H7 (cell line): ENCODE measurements at regions not wholly inside any gene's neighbourhood (a gene's known extent, or its start where the extent isn't known, plus 50 kb on each side); places are given as distances from the start of the nearest gene placed in this dataset.
A peak's percentile ranks its signal among the peaks of the same experiment; 100 is the strongest.

ENCODE experiments used
- DNase-seq: peaks from one replicate; pipeline ENCODE4 v3.0.0; 2012
- H3K27me3 ChIP-seq: 2 replicates; pipeline ENCODE4 v1.6.0; 2011; ENCODE audit warnings: mild to moderate bottlenecking, low read length; ENCODE audit not compliant: control insufficient read depth, insufficient read depth
- H3K36me3 ChIP-seq: replicated peaks from 2 replicates; pipeline ENCODE4 v1.5.1; 2011; ENCODE audit warnings: low read length; ENCODE audit not compliant: control insufficient read depth, insufficient read depth
- H3K4me3 ChIP-seq: 2 replicates; pipeline ENCODE4 v1.5.1; 2011; ENCODE audit warnings: low read depth, mild to moderate bottlenecking, control low read depth, low read length, moderate library complexity; ENCODE audit not compliant: insufficient read depth

DNA sequence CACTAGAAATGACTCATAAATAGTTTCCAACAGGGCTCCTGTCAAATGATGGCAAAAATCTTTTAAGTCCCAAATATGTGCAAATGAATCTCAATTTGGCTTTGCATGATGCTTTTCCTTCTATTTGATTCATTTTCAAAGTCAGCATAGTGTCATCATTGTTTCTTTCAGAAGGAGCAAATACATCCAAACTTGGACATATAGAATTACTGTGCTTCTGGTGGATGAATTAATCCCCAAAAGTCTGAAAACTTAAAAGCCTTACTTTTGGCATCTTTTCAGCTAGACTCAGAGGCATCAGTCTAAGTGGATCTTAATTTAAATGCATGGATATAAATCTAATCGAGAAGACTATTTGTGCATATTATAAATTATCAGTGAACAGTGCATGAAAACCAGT is 578.1 kb upstream of the FZD8 start:
- DNase-seq = no peak

DNA sequence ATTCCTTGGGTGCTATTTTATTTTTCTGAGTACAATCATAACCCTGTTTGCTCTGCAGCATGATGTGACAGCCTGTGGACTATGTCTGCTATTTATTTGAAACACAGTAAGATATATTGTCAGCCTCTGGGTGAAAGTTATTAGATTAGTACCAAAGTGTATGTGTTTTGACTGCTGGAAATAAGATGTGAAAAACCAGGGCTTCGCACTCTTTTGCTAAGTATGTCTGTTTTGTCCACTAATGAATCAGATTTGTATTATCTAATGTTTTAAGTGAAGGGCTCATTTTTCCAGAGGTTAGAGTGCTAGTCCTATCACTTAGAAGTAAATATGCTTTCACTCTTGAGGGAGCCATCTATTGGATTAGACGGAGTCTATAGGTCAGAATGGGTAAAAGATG is 569.8 kb upstream of the FZD8 start:
- no peak for DNase-seq
- Histone ChIP-seq H3K36me3 (no peaks in the 10 kb centered on the region), H3K27me3 (no peaks in the 10 kb centered on the region), H3K4me3 (no peak overlapping the region)

More for the DNA sequence above, 578.1 kb upstream of the FZD8 start:
- no peak overlapping the region for H3K4me3 ChIP-seq
- no peaks in the 10 kb centered on the region for H3K36me3 ChIP-seq
- no peaks in the 10 kb centered on the region for H3K27me3 ChIP-seq

DNA sequence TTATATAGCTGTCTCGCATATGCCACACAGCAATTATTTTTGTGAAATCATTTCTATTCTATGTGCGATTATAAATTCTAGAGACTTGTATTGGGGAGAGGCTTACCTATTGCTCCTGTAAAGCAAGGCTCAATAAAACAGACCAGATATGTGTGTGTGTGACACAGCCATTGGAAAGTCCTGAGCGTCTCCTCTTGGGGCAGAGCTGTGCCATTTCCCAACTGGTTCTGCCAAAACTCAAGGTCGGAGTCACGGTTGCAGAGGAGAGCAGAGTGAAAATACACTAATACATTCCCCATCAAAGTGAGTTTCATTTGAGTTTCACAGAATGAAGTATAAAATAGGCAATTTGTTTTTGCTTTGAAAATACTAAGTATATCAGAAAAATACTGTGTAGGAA is 567.4 kb upstream of the FZD8 start:
- no peak for DNase-seq
- no peak overlapping the region for H3K4me3 ChIP-seq
- H3K27me3 ChIP-seq = no peaks in the 10 kb centered on the region
- H3K36me3 ChIP-seq = no peaks in the 10 kb centered on the region

DNA sequence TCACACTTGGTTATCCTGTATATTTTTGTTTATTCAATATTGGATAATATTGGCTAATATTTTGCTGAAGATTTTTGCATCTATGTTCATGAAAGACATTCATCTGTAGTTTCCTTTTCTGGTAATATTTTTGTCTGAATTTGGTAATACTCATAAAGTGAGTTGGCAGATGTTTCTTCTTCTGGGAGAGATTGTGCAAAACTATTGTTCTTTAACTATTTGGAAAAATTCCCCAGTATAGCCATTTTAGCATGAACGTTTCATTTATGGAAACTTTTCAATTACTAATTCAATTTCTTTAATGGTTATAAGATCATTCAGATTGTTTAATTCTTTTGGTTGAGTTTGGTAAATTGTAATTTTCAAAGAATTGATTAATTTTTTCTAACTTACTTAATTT is 560.8 kb upstream of the FZD8 start:
- Histone ChIP-seq H3K27me3 (no peaks in the 10 kb centered on the region), H3K4me3 (no peak overlapping the region), H3K36me3 (no peaks in the 10 kb centered on the region)
- no peak for DNase-seq

DNA sequence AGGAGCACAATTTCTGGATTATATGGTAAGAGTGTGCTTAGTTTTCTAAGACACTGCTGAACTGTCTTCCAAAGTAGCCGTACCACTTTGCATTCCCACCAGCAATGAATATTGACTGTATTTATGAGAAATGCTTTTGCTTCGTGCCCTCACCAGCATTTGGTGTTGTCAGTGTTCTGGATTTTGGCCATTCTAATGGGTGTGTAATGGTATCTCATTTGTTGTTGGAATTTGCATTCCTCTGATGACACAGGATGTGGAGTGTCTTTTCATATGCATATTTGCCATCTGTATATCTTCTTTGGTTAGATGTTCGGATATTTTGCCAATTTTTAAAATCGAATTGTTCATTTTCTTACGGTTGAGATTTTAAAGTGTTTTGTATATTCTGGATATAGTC is 558.5 kb upstream of the FZD8 start:
- Histone ChIP-seq H3K36me3 (no peaks in the 10 kb centered on the region), H3K27me3 (no peaks in the 10 kb centered on the region), H3K4me3 (no peak overlapping the region)
- no peak for DNase-seq

DNA sequence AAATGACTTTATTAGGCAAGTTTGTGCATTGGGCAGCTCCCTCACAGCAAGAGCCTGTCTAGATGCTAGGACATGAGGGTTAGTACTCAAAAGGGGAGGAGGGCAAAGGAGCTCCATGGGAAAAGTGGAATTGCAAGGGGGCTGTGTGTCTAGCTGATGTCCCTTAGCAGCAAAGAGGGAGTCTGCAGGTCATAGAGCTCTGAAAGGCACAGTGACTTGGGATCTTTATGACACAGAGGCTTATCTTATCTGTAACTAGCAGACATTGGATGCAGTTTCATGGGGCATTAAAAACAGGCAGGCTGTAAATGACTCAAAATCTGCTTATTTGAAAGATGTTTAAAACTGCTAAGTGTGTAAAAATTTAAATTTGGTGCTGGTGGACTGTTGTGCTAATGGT is 556.2 kb upstream of the FZD8 start:
- no peak for DNase-seq
- H3K27me3 ChIP-seq = no peaks in the 10 kb centered on the region
- H3K4me3 ChIP-seq = no peak overlapping the region
- no peaks in the 10 kb centered on the region for H3K36me3 ChIP-seq

DNA sequence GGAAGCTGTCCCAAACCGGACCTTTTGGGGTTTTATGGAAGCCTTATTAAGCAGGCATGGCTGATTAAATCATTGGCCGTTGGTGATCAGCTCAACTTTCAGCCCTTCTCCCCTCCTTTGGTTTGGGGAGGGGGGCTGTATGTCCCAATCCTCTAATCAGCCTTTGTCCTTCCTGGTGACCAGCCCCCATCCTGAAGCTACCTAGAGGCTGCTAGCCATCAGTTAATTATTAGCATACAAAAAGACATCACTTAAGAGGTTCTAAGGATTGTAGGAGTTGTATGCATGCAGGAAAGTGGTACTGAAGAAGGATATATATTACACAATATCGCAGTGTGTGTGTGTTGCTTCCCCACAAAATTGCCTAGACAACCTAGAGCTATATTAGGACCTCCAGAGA is 553.3 kb upstream of the FZD8 start:
- no peak for DNase-seq
- H3K36me3 ChIP-seq = no peaks in the 10 kb centered on the region
- H3K27me3 ChIP-seq = no peaks in the 10 kb centered on the region
- no peak overlapping the region for H3K4me3 ChIP-seq

DNA sequence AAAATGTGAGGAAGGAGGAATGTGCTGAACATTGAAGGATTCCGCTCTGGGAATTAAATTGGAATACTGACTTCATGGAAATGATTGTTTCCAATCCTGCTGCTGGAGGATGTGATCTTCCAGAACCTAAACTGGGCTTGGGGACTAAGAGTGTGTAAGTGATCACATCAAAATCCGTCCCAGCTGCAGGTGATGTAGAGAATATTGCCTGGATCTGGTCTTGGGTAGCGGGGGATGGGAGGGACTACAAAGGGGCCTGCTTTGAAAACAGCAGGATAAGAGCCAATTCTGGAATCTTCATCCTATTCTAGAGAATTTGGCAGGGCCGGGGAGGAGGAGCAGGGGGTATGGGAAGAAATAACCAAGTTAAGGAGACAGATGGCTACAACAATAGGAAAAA is 552.2 kb upstream of the FZD8 start:
- H3K36me3 ChIP-seq = no peaks in the 10 kb centered on the region
- no peak overlapping the region for H3K4me3 ChIP-seq
- no peak for DNase-seq
- H3K27me3 ChIP-seq = no peaks in the 10 kb centered on the region

DNA sequence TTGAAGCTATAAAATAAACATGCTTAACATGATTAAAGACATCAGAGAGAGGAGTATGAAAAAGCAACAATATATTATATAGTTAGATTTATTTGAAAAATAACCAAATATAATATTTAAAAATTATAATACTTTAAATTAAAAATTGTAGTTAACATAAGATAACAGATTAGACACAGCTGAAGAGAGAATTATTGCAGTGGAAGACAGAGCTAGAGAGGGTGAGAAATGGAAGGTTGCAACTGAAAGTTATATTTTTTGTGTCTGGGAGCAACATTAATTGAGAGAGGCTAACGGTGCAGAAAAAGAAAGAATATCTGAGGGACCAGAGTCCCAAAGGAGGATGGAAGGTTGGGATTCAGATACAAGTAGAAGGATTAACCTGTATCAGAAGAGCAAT is 548.9 kb upstream of the FZD8 start:
- H3K27me3 ChIP-seq = no peaks in the 10 kb centered on the region; the same call in 1 of the 2 replicates
- no peak for DNase-seq
- no peak overlapping the region for H3K4me3 ChIP-seq
- H3K36me3 ChIP-seq = no peaks in the 10 kb centered on the region

DNA sequence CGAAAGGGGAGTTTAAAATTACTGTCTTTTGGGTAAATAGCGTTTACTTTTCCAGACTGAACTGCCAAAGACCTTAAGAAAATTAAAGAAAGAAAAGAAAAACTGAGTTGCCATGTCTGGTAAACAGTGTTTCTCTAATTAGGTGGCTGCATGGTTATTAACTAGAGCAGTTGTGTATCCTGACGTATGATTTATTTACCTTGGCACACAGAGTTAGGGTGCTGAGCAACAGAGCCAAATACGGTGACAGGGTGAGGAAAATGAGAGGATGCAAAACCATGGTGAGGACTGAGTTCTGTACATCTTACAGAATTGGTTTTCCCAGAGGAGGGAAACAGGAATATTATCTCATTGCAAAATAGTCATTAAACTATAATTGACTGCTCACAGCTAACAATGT is 546.4 kb upstream of the FZD8 start:
- H3K27me3 ChIP-seq = no peaks in the 10 kb centered on the region; the same call in 1 of the 2 replicates
- DNase-seq = no peak
- no peaks in the 10 kb centered on the region for H3K36me3 ChIP-seq
- H3K4me3 ChIP-seq = no peak overlapping the region

DNA sequence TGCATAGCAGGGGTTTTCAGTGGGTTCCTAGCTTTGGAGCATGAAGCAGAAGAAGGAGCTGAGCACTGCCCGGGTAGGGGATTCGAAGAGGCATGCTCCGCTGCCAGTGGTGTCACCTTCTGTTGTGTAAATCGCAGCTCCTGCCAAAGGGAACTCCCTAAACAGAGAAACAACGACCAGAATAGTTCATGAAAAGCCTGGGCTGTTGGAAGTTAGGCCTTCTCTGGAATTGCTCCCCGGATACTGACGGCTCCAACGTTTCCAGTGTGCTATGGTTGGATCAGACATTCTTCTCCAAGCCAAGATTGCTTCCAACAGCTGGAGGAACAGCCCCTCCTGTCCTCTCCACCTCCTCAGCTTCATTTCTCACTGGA is 546.0 kb upstream of the FZD8 start:
- Histone ChIP-seq H3K27me3 (no peaks in the 10 kb centered on the region; the same call in 1 of the 2 replicates), H3K36me3 (no peaks in the 10 kb centered on the region), H3K4me3 (no peak overlapping the region)
- DNase-seq = peak; percentile 45

DNA sequence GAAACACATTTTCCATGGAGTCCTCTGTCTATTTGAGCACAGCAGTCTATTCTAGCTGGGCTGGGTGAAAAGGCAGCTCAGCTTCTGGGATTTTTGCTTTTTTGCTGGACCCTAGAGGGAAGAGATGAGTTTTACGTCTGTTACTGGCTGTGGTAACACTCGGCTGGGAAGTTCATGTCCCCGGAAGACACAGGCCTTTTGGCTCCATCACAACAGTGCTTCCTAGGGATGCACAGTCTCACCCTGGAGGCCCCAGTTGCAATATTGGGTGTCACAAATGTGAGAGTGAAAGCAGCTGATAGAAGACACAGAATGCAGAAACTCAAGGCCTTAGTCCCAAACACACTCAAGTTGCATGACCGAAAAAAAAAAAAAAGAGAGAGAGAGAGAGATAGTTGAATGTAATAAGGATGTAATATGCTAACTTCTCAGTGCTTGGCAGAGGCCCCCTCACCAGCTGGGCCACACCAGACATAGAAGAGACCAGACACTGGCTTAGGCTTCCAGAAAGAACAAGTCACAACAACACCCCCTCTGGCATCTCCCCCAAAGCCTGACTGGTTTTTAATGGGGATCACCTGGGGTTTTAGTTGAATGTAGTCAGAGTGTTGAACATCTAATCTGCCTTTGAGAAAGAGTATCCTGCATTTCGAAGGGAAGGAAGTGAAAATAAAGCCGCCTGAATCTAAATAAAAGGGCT is 545.4 kb upstream of the FZD8 start:
- no peaks in the 10 kb centered on the region for H3K36me3 ChIP-seq
- H3K27me3 ChIP-seq = no peaks in the 10 kb centered on the region; the same call in 1 of the 2 replicates
- peak; percentile 5 for DNase-seq
- no peak overlapping the region for H3K4me3 ChIP-seq

DNA sequence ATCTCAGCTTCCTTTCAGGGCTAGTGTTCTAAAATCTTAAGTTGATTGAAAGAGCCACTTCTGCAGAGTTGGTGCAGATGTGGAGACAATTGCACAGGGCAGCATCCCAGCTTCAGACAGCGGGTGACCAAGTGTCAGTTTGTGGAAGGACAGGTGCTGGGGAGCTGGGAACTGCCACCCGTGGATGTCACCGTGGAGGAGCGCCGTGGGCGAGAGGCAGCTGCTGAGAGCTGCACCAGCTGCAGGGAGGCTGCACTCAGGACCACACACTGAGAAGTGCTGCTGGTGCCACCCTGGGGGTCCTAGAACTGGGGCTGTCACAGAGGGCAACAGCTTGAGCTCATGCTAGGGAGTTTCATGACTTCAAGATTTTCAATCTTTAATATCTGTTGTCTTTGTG is 543.0 kb upstream of the FZD8 start:
- H3K27me3 ChIP-seq = no peaks in the 10 kb centered on the region; the same call in 1 of the 2 replicates
- H3K4me3 ChIP-seq = no peak overlapping the region
- H3K36me3 ChIP-seq = no peaks in the 10 kb centered on the region
- no peak for DNase-seq

DNA sequence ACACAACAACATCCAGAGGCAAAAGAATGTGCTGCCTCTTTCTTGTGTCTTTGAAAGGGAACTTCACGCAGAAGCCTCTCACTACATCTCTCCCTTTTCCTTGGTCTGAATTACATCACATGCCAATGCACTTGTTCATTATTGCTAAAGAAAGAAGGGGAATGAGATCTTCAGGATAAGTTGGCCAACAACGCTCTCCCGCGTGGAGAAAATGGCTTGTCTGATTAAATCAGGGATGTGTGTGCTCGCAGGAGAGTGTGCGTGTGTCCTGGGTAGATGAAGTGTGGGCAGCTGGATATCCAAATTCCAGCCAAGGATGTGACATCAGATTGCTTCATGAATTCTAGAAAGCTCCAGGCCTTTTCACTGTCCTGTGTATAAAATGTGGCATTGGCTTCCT is 541.6 kb upstream of the FZD8 start:
- no peak for DNase-seq
- Histone ChIP-seq H3K4me3 (no peak overlapping the region), H3K27me3 (no peaks in the 10 kb centered on the region; the same call in 1 of the 2 replicates), H3K36me3 (no peaks in the 10 kb centered on the region)

DNA sequence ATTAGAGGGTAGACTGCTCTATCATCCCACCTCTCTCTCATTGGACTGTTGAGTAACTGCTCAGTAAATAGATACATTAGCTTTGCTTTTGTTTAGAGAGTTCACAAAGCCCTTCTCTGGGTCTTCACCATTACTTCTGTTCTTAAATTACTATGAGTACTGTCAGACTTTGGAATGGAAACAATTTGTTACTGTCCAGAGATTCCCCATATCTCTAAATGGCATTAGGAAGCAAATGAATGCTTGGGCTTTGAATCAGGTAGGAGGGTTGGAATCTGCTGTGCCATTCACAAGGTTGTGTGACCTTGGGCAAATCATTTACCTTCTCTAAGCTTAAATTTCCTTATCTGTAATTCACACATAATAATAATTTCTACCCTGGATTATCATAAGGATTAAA is 541.0 kb upstream of the FZD8 start:
- Histone ChIP-seq H3K36me3 (no peaks in the 10 kb centered on the region), H3K27me3 (no peaks in the 10 kb centered on the region; the same call in 1 of the 2 replicates), H3K4me3 (no peak overlapping the region)
- DNase-seq = no peak

DNA sequence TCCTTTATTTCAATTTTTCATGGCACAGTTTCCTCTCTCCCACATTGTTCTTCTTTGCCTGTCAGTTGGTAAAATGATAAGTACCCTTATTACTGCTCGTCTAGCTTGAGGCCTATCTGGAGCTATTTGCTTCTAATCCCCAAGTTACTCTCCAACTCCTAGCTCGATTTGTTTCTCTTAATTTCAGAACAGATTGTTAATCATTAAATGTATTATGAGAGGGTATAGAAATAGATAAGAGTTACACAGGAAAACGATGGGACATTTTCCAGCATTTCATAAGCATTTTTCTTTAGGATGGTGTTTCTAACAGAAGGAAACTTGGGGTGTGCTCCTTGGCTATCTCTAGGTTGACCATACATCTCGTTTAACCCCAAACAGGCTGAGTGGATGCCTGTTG is 540.5 kb upstream of the FZD8 start:
- Histone ChIP-seq H3K4me3 (no peak overlapping the region), H3K27me3 (no peaks in the 10 kb centered on the region; the same call in 1 of the 2 replicates), H3K36me3 (no peaks in the 10 kb centered on the region)
- DNase-seq = no peak
